GM06990 (cell line): ENCODE measurements at regions not wholly inside any gene's neighbourhood (a gene's known extent, or its start where the extent isn't known, plus 50 kb on each side); places are given as distances from the start of the nearest gene placed in this dataset.

Source experiments
- DNase-seq: peaks from one replicate; pipeline ENCODE4 v3.0.0-alpha.2; 2011; ENCODE audit not compliant: insufficient read length; ENCODE audit errors: extremely low read depth
- H3K27me3 ChIP-seq: replicated peaks from 2 replicates; pipeline ENCODE4 v1.6.0; 2011; ENCODE audit warnings: low read length; ENCODE audit not compliant: control insufficient read depth, insufficient read depth
- H3K36me3 ChIP-seq: 2 replicates; pipeline ENCODE4 v1.5.1; 2011; ENCODE audit warnings: low read length; ENCODE audit not compliant: control insufficient read depth, insufficient read depth
- H3K4me3 ChIP-seq: replicated peaks from 2 replicates; pipeline ENCODE4 v1.5.1; 2011; ENCODE audit warnings: low read depth, mild to moderate bottlenecking, control low read depth, low read length
- TF ChIP-seq, protein P1 (sequence below): IDR thresholded peaks from 2 replicates; pipeline ENCODE4 v1.5.1; 2011; ENCODE audit warnings: low read length, control low read depth, mild to moderate bottlenecking, inconsistent platforms; ENCODE audit not compliant: insufficient read depth, poor library complexity, severe bottlenecking

DNA sequence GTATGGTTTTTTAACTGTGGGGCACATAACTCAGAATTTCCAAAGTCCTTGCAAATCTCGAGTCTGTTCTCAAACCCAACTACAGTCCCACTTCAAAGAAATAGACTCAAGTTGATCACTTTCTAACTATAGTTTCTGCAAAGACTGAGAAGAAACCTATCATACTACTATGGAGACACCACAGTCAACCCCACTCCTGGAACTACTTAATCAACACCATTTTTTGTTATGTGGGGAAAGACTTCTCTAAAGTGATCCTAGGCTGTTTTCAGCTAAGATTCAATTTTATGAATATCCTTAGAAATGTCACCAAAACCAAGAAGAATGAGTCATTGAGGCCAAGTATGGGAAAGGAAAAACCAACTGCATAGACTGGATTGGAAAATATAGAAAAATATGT is 198.8 kb downstream of the WDR11 start:
- H3K27me3 ChIP-seq, result no peaks in the 10 kb centered on the region; the same call in 1 of the 2 replicates
- no peak for DNase-seq
- TF ChIP-seq, protein P1, sequence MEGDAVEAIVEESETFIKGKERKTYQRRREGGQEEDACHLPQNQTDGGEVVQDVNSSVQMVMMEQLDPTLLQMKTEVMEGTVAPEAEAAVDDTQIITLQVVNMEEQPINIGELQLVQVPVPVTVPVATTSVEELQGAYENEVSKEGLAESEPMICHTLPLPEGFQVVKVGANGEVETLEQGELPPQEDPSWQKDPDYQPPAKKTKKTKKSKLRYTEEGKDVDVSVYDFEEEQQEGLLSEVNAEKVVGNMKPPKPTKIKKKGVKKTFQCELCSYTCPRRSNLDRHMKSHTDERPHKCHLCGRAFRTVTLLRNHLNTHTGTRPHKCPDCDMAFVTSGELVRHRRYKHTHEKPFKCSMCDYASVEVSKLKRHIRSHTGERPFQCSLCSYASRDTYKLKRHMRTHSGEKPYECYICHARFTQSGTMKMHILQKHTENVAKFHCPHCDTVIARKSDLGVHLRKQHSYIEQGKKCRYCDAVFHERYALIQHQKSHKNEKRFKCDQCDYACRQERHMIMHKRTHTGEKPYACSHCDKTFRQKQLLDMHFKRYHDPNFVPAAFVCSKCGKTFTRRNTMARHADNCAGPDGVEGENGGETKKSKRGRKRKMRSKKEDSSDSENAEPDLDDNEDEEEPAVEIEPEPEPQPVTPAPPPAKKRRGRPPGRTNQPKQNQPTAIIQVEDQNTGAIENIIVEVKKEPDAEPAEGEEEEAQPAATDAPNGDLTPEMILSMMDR, result no peak
- H3K4me3 ChIP-seq, result no peak overlapping the region
- no peaks in the 10 kb centered on the region for H3K36me3 ChIP-seq

DNA sequence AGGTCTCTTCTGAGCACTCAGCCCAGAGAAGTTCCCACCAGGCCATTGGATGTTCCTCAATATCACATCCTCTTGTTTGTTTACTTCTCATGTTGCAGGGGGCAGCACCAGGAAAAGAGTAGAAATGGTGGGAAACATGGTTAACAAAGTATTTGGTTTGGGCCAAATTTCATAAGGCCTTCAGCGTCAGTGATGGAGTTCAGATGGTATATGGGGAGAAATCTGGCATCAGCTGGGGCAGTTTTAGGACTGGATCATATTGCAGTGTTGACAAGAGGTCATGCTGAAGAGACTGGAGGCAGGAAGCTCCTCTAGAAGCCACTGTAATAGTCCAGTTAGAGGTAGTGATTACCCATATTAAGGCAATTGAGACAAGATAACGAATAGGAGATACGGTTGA is 200.0 kb downstream of the WDR11 start:
- Histone ChIP-seq H3K36me3 (no peaks in the 10 kb centered on the region), H3K27me3 (no peaks in the 10 kb centered on the region; the same call in 1 of the 2 replicates), H3K4me3 (no peak overlapping the region)
- DNase-seq, result no peak
- TF ChIP-seq, protein P1, result no peak

DNA sequence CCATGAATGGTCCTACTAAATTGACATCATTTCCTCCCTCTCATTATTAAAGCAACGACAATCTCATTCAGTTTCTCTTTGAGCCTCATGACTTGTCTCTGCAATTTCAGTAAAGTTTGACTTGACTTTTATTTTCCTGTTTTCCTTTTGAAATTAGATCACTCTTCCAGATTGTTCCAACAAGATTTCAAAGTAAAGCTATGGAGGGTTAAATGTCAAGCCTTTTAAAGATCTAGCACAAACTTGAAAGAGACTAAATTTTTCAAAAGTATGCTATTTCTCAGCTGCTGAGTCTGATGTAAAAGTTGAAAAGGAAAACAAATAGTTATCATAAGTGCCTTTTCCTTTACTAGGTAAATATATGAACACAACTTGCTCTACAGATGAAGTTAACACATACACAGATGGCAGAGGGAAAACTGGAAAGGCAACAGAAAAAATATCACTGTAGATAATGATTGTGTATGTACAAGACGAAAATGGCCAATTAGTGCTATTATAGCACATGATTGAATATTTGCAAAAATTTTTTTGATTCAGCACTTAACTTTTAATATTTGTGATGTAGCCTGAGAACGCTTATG is 200.6 kb downstream of the WDR11 start:
- Histone ChIP-seq H3K4me3 (no peak overlapping the region), H3K27me3 (no peaks in the 10 kb centered on the region), H3K36me3 (no peaks in the 10 kb centered on the region)
- DNase-seq, result peak; percentile 6
- TF ChIP-seq, protein P1, result no peak

DNA sequence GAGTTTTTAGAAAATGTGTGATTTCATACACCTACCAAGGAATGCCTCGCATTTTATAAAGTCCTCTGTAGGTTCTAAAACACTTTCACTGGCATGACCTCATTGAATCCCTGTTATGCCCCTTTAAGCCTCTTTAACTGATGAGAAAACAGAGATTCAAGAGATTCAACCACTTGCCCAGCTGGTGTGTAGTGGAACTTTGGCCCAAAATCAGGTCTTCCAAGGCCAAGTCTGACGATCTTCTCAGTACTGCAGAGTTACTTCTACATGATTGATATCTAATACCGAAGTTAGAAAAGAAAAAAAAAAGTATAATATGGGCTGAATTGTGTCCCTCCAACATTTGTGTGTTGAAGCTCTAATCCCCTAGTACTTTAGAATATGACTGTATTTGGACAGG is 202.0 kb downstream of the WDR11 start:
- TF ChIP-seq, protein P1, result no peak
- H3K4me3 ChIP-seq, result no peak overlapping the region
- DNase-seq, result no peak
- no peaks in the 10 kb centered on the region for H3K36me3 ChIP-seq
- H3K27me3 ChIP-seq, result no peaks in the 10 kb centered on the region

DNA sequence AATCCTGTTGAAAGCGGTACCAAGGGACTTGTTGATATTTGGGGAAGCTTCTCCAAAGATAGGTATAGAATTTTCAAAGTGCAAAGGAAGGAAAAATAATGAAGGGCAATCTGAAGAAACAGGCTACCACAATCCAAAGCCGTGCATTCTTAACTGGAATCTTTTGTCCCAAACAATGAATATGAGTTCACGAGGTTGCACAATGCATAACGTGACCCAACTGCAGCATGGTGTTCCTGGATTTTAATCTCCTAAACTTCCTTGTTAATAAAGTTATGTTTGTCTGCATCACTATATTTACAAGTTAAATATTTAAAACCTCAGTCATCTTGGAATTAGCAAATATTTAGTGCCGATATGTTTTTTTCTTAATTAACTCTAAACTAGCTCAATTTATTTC is 203.7 kb downstream of the WDR11 start:
- H3K27me3 ChIP-seq, result no peaks in the 10 kb centered on the region
- H3K4me3 ChIP-seq, result no peak overlapping the region
- TF ChIP-seq, protein P1, result no peak
- DNase-seq, result no peak
- no peaks in the 10 kb centered on the region for H3K36me3 ChIP-seq

DNA sequence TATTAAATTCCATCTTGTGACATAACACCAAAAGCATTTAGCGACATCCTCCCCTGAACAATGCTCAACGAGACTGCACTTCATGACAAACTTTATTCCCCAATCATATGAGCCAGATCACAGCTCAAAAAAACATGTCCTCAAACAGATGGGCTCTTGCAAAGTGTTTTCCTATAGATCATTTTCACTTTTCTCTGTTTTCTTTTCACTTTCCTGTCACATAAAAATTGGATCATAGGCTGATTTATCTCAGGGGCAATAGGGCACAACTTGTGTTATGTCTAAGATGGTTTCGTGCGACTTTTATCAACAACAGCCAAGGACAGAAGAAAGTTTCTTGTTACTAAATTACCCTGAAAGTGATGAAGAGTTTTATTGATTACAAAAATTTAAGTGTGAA is 206.1 kb downstream of the WDR11 start:
- Histone ChIP-seq H3K36me3 (no peaks in the 10 kb centered on the region), H3K4me3 (no peak overlapping the region), H3K27me3 (no peaks in the 10 kb centered on the region)
- DNase-seq, result no peak
- TF ChIP-seq, protein P1, result no peak
